PFSK-1 (cell line): ENCODE measurements at regions not wholly inside any gene's neighbourhood (a gene's known extent, or its start where the extent isn't known, plus 50 kb on each side); places are given as distances from the start of the nearest gene placed in this dataset.

Source experiments
- FOXP2 ChIP-seq: optimal IDR thresholded peaks from 2 replicates; pipeline ENCODE3; 2011; ENCODE audit warnings: borderline replicate concordance, control low read depth, inconsistent platforms; ENCODE audit not compliant: insufficient read depth; ENCODE audit errors: extremely low read length, extremely low read depth
- POLR2AphosphoS5 ChIP-seq: IDR thresholded peaks from 2 replicates; pipeline ENCODE4 v1.6.1; 2012; ENCODE audit warnings: low read depth, mild to moderate bottlenecking, control low read depth, low read length, moderate library complexity
- SIN3A ChIP-seq: IDR thresholded peaks from 2 replicates; pipeline ENCODE4 v1.6.1; 2012; ENCODE audit warnings: mild to moderate bottlenecking, low read length, moderate library complexity, borderline replicate concordance; ENCODE audit not compliant: insufficient read depth
- TAF1 ChIP-seq: IDR thresholded peaks from 2 replicates; pipeline ENCODE4 v1.6.1; 2012; ENCODE audit warnings: low read length, control low read depth, borderline replicate concordance; ENCODE audit not compliant: insufficient read depth
- TF ChIP-seq, protein P1 (sequence below), 2 experiments: IDR thresholded peaks; 2 replicates each; pipeline versions ENCODE4 v1.6.1 to v1.8.0; 2011 to 2012; ENCODE audit warnings: low read depth in 2 of 2, low read length in 2 of 2, control low read depth in 1 of 2, inconsistent platforms in 1 of 2, mild to moderate bottlenecking in 1 of 2, moderate library complexity in 1 of 2; ENCODE audit not compliant: insufficient read depth in 1 of 2

GRCh38 chr20:51894619-51895018 is 92.3 kb upstream of the SALL4 start:
- TF ChIP-seq SIN3A (no peak), POLR2AphosphoS5 (no peak), FOXP2 (no peak), TAF1 (no peak)
- TF ChIP-seq, protein P1, sequence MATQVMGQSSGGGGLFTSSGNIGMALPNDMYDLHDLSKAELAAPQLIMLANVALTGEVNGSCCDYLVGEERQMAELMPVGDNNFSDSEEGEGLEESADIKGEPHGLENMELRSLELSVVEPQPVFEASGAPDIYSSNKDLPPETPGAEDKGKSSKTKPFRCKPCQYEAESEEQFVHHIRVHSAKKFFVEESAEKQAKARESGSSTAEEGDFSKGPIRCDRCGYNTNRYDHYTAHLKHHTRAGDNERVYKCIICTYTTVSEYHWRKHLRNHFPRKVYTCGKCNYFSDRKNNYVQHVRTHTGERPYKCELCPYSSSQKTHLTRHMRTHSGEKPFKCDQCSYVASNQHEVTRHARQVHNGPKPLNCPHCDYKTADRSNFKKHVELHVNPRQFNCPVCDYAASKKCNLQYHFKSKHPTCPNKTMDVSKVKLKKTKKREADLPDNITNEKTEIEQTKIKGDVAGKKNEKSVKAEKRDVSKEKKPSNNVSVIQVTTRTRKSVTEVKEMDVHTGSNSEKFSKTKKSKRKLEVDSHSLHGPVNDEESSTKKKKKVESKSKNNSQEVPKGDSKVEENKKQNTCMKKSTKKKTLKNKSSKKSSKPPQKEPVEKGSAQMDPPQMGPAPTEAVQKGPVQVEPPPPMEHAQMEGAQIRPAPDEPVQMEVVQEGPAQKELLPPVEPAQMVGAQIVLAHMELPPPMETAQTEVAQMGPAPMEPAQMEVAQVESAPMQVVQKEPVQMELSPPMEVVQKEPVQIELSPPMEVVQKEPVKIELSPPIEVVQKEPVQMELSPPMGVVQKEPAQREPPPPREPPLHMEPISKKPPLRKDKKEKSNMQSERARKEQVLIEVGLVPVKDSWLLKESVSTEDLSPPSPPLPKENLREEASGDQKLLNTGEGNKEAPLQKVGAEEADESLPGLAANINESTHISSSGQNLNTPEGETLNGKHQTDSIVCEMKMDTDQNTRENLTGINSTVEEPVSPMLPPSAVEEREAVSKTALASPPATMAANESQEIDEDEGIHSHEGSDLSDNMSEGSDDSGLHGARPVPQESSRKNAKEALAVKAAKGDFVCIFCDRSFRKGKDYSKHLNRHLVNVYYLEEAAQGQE (IDR thresholded peaks at IDR 0.05; ENCODE audit: insufficient read depth in 1 of 2, low read depth in 2 of 2, low read length in 2 of 2) = no peak

- TF ChIP-seq, protein P1 (IDR thresholded peaks at IDR 0.05; ENCODE audit: insufficient read depth in 1 of 2, low read depth in 2 of 2, low read length in 2 of 2) = no peak
- no peak for TF ChIP-seq SIN3A
- TF ChIP-seq TAF1 = no peak
- TF ChIP-seq FOXP2 = no peak
- TF ChIP-seq POLR2AphosphoS5 = no peak
These were observed 91.9 kb upstream of the SALL4 start for GRCh38 chr20:51894201-51894600.

- no peak for TF ChIP-seq FOXP2
- no peak for TF ChIP-seq SIN3A
- no peak for TF ChIP-seq POLR2AphosphoS5
- TF ChIP-seq, protein P1 (IDR thresholded peaks at IDR 0.05; ENCODE audit: insufficient read depth in 1 of 2, low read depth in 2 of 2, low read length in 2 of 2) = no peak
- no peak for TF ChIP-seq TAF1
These were observed 91.4 kb upstream of the SALL4 start for GRCh38 chr20:51893723-51894122.

DNA sequence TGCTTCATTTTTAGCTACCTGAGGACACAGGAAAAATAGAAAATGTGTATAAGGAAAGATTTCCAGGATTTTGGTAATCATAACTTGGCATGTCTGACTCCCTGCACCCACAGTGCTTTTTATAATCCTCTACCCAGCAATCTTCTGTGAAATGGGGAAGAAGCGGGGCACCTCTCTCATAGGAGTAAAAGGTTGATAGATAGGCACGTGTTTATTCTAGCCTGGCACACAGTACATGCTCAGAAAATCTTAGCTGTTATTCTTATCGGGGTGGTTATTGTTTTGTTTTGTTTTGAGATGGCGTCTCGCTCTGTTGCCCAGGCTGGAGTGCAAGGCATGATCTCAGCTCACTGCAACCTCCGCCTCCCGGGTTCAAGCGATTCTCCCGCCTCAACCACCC is 87.7 kb upstream of the SALL4 start:
- TF ChIP-seq SIN3A (no peak), POLR2AphosphoS5 (no peak), FOXP2 (no peak), TAF1 (no peak)
- TF ChIP-seq, protein P1 (IDR thresholded peaks at IDR 0.05; ENCODE audit: insufficient read depth in 1 of 2, low read depth in 2 of 2, low read length in 2 of 2) = no peak

- TF ChIP-seq, protein P1 (IDR thresholded peaks at IDR 0.05; ENCODE audit: insufficient read depth in 1 of 2, low read depth in 2 of 2, low read length in 2 of 2) = no peak
- TF ChIP-seq POLR2AphosphoS5 (no peak), TAF1 (no peak), FOXP2 (no peak), SIN3A (no peak)
These were observed 87.1 kb upstream of the SALL4 start for GRCh38 chr20:51889466-51889865.
